ENCODE measurements at regions not wholly inside any gene's neighbourhood (a gene's known extent, or its start where the extent isn't known, plus 50 kb on each side); places are given as distances from the start of the nearest gene placed in this dataset.

DNA sequence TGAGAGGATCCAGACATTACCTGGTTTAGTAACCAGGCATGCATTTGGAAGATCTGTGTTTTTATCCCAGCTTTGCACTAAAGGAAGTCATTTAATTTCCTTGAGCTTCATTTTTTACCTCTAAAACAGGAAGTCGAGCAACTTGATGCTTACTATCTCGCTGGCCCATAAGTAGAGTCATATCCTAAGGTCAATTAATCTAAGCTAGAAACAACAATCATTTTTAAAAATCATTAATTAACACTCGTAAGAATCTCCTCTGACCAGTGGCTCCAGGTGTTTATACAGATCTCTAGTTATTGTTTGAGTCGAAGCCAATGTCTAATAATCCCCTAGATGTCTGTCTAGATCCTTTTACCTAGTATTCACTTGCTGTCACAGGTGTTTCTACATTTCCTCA lies 355.8 kb upstream of the DCN start:
- Mint-ChIP-seq H3K4me1 (no peaks in the 10 kb centered on the region), H3K9me3 (peaks cover 5 to 19% (median 17%) of the 10 kb centered on the region in 5 donors), H3K36me3 (peaks cover 0 to 10% (median 0%) of the 10 kb centered on the region in 3 donors), H3K4me3 (no peak overlapping the region), H3K27ac (no peak overlapping the region), H3K27me3 (peaks cover 7 to 13% of the 10 kb centered on the region in 2 donors)
- Histone ChIP-seq H3K27ac (ENCODE audit: low read depth, low read length) (no peak overlapping the region), H3K27me3 (ENCODE audit: insufficient read depth, low read length, poor library complexity, severe bottlenecking) (no peaks in the 10 kb centered on the region), H3K4me3 (ENCODE audit: low read length) (no peak overlapping the region), H3K4me1 (ENCODE audit: insufficient read depth, low read length) (no peaks in the 10 kb centered on the region), H3K9me3 (ENCODE audit: low read length) (no peaks in the 10 kb centered on the region), H3K36me3 (ENCODE audit: insufficient read depth, low read length) (no peaks in the 10 kb centered on the region)
- no peak for DNase-seq
- POLR2A ChIA-PET: interaction anchor here (0.6 kb wide), 1 partner anchor 586 kb away, joined by 12 read pairs; no protein-coding TSS in a partner anchor
- CTCF ChIA-PET: no interaction called here

DNA sequence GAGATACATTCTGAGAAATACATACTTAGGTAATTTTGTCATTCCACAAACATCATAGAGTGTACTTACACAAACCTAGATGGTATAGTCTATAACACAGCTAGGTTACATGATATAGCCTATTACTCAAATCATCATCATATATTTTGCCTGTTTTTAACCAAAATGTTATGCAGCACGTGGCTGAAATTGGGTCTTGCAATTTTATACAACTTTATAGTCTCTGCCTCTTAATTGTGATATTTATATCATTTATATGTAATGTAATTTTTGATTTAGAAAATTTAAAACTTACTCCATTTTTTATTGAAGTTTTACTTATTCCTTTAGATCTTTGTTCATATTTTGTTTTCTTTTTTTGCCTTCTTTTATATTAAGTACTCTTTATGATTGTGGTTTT lies 350.7 kb upstream of the DCN start:
- no peaks in the 10 kb centered on the region for H3K4me1 ChIP-seq (ENCODE audit: insufficient read depth, low read length)
- H3K4me1 Mint-ChIP-seq: no peaks in the 10 kb centered on the region
- no peaks in the 10 kb centered on the region for H3K36me3 ChIP-seq (ENCODE audit: insufficient read depth, low read length)
- no peak overlapping the region for H3K4me3 ChIP-seq (ENCODE audit: low read length)
- H3K27ac Mint-ChIP-seq: no peak overlapping the region
- no peak for DNase-seq
- ChIA-PET CTCF (no interaction called here), POLR2A (no interaction called here)
- H3K9me3 Mint-ChIP-seq: peaks cover 12 to 26% (median 23%) of the 10 kb centered on the region in 5 donors
- H3K4me3 Mint-ChIP-seq: no peak overlapping the region
- no peak overlapping the region for H3K27ac ChIP-seq (ENCODE audit: low read depth, low read length)
- H3K36me3 Mint-ChIP-seq: peaks cover 0 to 10% (median 0%) of the 10 kb centered on the region in 3 donors
- no peaks in the 10 kb centered on the region for H3K27me3 ChIP-seq (ENCODE audit: insufficient read depth, low read length, poor library complexity, severe bottlenecking)
- H3K27me3 Mint-ChIP-seq: no peaks in the 10 kb centered on the region
- H3K9me3 ChIP-seq (ENCODE audit: low read length): no peaks in the 10 kb centered on the region

DNA sequence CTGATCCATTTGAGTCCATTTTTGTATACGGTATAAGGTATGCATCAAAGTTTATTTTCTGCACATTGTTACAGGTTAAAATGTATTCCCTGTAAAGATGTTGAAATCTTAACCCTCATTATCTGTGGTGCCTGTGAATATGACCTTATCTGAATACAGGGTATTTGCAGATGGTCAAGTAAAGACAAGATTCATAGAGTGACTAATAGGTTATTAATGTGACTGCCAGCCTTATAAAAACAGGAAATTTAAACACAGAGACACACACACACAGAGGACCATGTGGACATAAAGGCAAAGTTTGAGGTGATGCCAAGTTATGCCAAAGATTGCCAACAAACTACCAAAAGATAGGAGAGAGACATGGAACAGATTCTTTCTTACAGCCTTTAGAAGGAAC lies 347.2 kb upstream of the DCN start:
- POLR2A ChIA-PET: no interaction called here
- Mint-ChIP-seq H3K4me1 (no peaks in the 10 kb centered on the region), H3K27ac (no peak overlapping the region), H3K27me3 (no peaks in the 10 kb centered on the region), H3K36me3 (peaks cover 0 to 8% (median 0%) of the 10 kb centered on the region in 3 donors), H3K9me3 (peaks cover 9 to 19% (median 17%) of the 10 kb centered on the region in 5 donors), H3K4me3 (no peak overlapping the region)
- Histone ChIP-seq H3K4me1 (ENCODE audit: insufficient read depth, low read length) (no peaks in the 10 kb centered on the region), H3K4me3 (ENCODE audit: low read length) (no peak overlapping the region), H3K27me3 (ENCODE audit: insufficient read depth, low read length, poor library complexity, severe bottlenecking) (no peaks in the 10 kb centered on the region), H3K36me3 (ENCODE audit: insufficient read depth, low read length) (no peaks in the 10 kb centered on the region), H3K9me3 (ENCODE audit: low read length) (no peaks in the 10 kb centered on the region), H3K27ac (ENCODE audit: low read depth, low read length) (no peak overlapping the region)
- no peak for DNase-seq
- CTCF ChIA-PET: no interaction called here

DNA sequence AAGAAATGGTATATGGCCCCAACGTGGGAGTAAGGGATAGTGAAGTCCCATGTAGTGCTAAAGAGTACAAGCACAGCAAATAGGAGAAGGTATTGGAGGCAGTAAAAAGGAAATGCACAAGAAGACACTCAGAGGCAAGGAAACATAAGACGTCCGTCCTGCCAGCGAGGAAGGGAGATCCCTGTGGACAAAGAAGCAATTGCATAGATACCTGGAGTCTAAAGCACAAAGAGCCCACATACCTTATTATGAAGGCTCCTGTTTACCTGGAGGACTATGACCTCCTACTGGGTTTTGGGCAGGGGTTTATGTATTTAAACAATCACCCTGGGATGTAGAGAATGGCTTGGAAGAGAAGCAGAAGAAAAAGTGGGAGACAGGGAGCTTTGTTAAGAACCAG lies 341.2 kb upstream of the DCN start:
- H3K27ac ChIP-seq (ENCODE audit: low read depth, low read length): no peak overlapping the region
- no peaks in the 10 kb centered on the region for H3K9me3 ChIP-seq (ENCODE audit: low read length)
- no peak overlapping the region for H3K4me3 ChIP-seq (ENCODE audit: low read length)
- no peaks in the 10 kb centered on the region for H3K27me3 ChIP-seq (ENCODE audit: insufficient read depth, low read length, poor library complexity, severe bottlenecking)
- Mint-ChIP-seq H3K4me1 (no peaks in the 10 kb centered on the region), H3K27ac (no peak overlapping the region), H3K9me3 (peaks cover 0 to 5% (median 0%) of the 10 kb centered on the region in 5 donors), H3K4me3 (no peak overlapping the region), H3K27me3 (peaks cover 5 to 10% of the 10 kb centered on the region in 2 donors), H3K36me3 (peaks cover 0 to 6% (median 0%) of the 10 kb centered on the region in 3 donors)
- DNase-seq: no peak
- ChIA-PET CTCF (no interaction called here), POLR2A (no interaction called here)
- no peaks in the 10 kb centered on the region for H3K4me1 ChIP-seq (ENCODE audit: insufficient read depth, low read length)
- no peaks in the 10 kb centered on the region for H3K36me3 ChIP-seq (ENCODE audit: insufficient read depth, low read length)

DNA sequence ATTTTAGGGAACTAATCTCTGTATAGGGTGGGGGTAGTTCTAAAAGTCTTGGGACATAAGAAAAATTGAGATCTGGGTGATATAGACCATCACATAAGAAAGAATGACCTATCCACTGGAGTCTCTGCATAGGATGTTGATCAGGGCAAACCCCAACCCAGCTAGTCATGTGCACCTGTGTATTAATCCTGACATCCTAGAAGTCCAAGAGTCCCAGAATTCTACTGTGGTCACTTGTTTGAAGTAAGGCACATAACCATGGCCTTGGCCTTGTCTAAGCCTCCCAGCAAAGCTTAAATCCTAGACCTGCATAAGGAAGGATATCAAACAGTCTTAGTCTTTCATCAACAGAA lies 334.1 kb upstream of the DCN start:
- Histone ChIP-seq H3K27me3 (ENCODE audit: insufficient read depth, low read length, poor library complexity, severe bottlenecking) (no peaks in the 10 kb centered on the region), H3K27ac (ENCODE audit: low read depth, low read length) (no peak overlapping the region), H3K4me3 (ENCODE audit: low read length) (no peak overlapping the region), H3K36me3 (ENCODE audit: insufficient read depth, low read length) (no peaks in the 10 kb centered on the region), H3K4me1 (ENCODE audit: insufficient read depth, low read length) (no peaks in the 10 kb centered on the region), H3K9me3 (ENCODE audit: low read length) (no peaks in the 10 kb centered on the region)
- peaks cover 6 to 28% of the 10 kb centered on the region in 2 donors for H3K27me3 Mint-ChIP-seq
- no peaks in the 10 kb centered on the region for H3K4me1 Mint-ChIP-seq
- ChIA-PET POLR2A (no interaction called here), CTCF (interaction anchor here (0.9 kb wide), 1 partner anchor 629 kb away, joined by 3 read pairs; the partner anchor contains the start of gene BTG1)
- no peak for DNase-seq
- peaks cover 0 to 6% (median 0%) of the 10 kb centered on the region in 3 donors for H3K36me3 Mint-ChIP-seq
- peaks cover 0 to 7% (median 0%) of the 10 kb centered on the region in 5 donors for H3K9me3 Mint-ChIP-seq
- H3K4me3 Mint-ChIP-seq: no peak overlapping the region
- H3K27ac Mint-ChIP-seq: no peak overlapping the region

DNA sequence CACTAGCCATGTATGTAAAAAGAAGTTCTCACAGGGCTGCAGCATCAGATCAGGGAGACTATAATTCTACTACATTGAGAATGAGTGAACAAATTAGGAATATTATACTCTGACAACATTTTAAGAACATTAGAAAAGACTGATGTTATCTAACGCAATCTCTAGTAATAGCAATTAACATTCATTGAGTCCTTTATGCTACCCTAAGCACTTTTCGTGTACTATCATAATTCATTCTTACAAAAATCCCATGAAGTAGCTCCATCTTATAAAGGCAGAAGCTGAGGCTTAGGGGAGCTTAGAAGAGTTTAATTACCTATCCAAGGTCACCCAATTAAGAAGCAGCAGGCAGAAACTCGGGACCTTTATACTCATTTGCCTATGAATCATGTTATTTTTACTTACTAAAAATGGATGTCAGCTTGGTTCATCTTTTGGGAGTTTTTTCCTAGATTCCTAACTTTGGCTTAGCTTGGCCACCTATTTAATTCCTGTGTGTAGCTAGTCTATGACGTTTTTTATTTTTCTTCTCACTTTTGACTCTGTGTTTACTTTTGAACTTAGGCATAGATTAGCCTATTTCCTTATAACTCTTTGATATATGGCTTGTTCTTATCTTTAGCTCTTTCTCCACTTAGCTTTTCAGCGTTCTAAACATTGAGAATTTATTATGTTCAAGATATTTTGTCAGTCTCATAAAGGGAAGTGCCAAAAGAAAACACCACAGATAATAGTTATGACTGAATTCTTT lies 333.5 kb upstream of the DCN start:
- H3K4me3 Mint-ChIP-seq: no peak overlapping the region
- Histone ChIP-seq H3K4me1 (ENCODE audit: insufficient read depth, low read length) (no peaks in the 10 kb centered on the region), H3K9me3 (ENCODE audit: low read length) (no peaks in the 10 kb centered on the region), H3K36me3 (ENCODE audit: insufficient read depth, low read length) (no peaks in the 10 kb centered on the region), H3K27me3 (ENCODE audit: insufficient read depth, low read length, poor library complexity, severe bottlenecking) (no peaks in the 10 kb centered on the region), H3K4me3 (ENCODE audit: low read length) (no peak overlapping the region), H3K27ac (ENCODE audit: low read depth, low read length) (no peak overlapping the region)
- H3K36me3 Mint-ChIP-seq: peaks cover 0 to 6% (median 0%) of the 10 kb centered on the region in 3 donors
- DNase-seq: no peak
- ChIA-PET CTCF (interaction anchor here (0.9 kb wide), 1 partner anchor 630 kb away, joined by 3 read pairs; the partner anchor contains the start of gene BTG1), POLR2A (no interaction called here)
- peaks cover 7 to 31% of the 10 kb centered on the region in 2 donors for H3K27me3 Mint-ChIP-seq
- no peak overlapping the region for H3K27ac Mint-ChIP-seq
- peaks cover 0 to 7% (median 0%) of the 10 kb centered on the region in 5 donors for H3K9me3 Mint-ChIP-seq
- no peaks in the 10 kb centered on the region for H3K4me1 Mint-ChIP-seq

DNA sequence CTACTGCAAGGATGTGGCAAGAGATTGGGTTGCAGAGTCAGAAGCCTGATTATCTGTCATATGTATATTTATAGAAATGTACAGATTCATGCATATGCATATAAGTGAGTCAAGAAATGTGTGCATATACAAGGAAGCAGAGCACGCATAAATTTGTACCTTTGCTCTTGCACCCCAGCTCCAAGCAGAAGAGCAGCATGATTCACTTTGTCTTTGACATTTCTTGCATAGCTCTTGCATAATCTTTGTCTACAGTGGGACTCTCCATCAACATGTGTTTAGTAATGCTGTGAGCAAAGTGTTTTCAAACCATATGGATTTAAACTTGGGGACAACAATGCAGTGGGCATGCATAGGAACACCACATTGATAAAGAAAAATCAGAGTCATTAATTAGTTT lies 330.7 kb upstream of the DCN start:
- peaks cover 0 to 2% (median 0%) of the 10 kb centered on the region in 5 donors for H3K9me3 Mint-ChIP-seq
- no peak overlapping the region for H3K4me3 Mint-ChIP-seq
- CTCF ChIA-PET: no interaction called here
- no peak overlapping the region for H3K27ac ChIP-seq (ENCODE audit: low read depth, low read length)
- H3K4me1 Mint-ChIP-seq: no peaks in the 10 kb centered on the region
- DNase-seq: no peak
- POLR2A ChIA-PET: no interaction called here
- no peaks in the 10 kb centered on the region for H3K4me1 ChIP-seq (ENCODE audit: insufficient read depth, low read length)
- no peaks in the 10 kb centered on the region for H3K36me3 ChIP-seq (ENCODE audit: insufficient read depth, low read length)
- H3K9me3 ChIP-seq (ENCODE audit: low read length): no peaks in the 10 kb centered on the region
- H3K4me3 ChIP-seq (ENCODE audit: low read length): no peak overlapping the region
- no peaks in the 10 kb centered on the region for H3K27me3 ChIP-seq (ENCODE audit: insufficient read depth, low read length, poor library complexity, severe bottlenecking)
- no peak overlapping the region for H3K27ac Mint-ChIP-seq
- peaks cover 3 to 29% of the 10 kb centered on the region in 2 donors for H3K27me3 Mint-ChIP-seq
- no peaks in the 10 kb centered on the region for H3K36me3 Mint-ChIP-seq

DNA sequence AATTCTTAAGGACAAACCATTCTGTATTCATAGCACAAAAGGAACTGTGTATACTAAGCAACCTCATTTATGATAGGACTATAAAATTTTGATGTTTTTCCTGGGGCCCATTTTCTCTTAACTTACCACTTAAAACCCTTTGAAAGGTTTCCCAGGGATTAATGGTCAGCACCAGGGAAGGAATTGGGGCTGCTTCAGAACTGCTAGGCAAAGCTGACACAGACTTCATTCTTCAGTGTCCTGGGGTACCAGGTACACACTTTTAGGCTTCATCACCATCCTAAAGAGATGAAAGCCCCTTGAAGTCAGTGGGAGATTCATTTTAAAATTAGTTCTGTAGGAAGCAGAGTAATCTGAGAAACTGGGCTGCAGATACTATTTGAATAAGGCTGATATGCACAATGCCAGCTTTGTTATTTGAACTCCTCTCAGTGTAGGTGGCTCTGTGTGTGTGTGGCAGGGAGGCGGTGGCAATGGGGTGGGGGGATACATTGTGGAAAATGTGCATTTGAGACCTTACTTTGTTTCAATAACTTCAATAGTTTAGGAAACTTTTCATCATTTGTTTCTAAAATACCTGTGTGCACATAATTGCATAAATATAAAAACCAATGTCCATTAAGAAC lies 329.3 kb upstream of the DCN start:
- no peaks in the 10 kb centered on the region for H3K27me3 ChIP-seq (ENCODE audit: insufficient read depth, low read length, poor library complexity, severe bottlenecking)
- POLR2A ChIA-PET: no interaction called here
- no peaks in the 10 kb centered on the region for H3K4me1 ChIP-seq (ENCODE audit: insufficient read depth, low read length)
- Mint-ChIP-seq H3K9me3 (no peaks in the 10 kb centered on the region), H3K4me1 (no peaks in the 10 kb centered on the region), H3K27ac (no peak overlapping the region), H3K27me3 (peaks cover 3 to 19% of the 10 kb centered on the region in 2 donors), H3K4me3 (no peak overlapping the region), H3K36me3 (no peaks in the 10 kb centered on the region)
- H3K36me3 ChIP-seq (ENCODE audit: insufficient read depth, low read length): no peaks in the 10 kb centered on the region
- H3K9me3 ChIP-seq (ENCODE audit: low read length): no peaks in the 10 kb centered on the region
- H3K27ac ChIP-seq (ENCODE audit: low read depth, low read length): no peak overlapping the region
- CTCF ChIA-PET: no interaction called here
- DNase-seq: no peak
- no peak overlapping the region for H3K4me3 ChIP-seq (ENCODE audit: low read length)
